WTC11 (cell line): ENCODE measurements at regions not wholly inside any gene's neighbourhood (a gene's known extent, or its start where the extent isn't known, plus 50 kb on each side); places are given as distances from the start of the nearest gene placed in this dataset.
A peak's percentile ranks its signal among the peaks of the same experiment; 100 is the strongest.

Experiments
- ATAC-seq: fragments of 200-7000 bp; cut with Tn5 transposase; 2 replicates; pipeline ENCODE4 v1.10.0; 2021; ENCODE audit warnings: mild to moderate bottlenecking, moderate library complexity
- CTCF ChIA-PET: fragments of 300-600 bp; sonication (Branson Sonifier 250); formaldehyde crosslinking; loops from one replicate; lab custom pipeline; 2021; ENCODE audit warnings: antibody characterized with exemption; lab: Charles Lee
- POLR2A ChIA-PET: fragments of 350-600 bp; sonication (Branson Sonifier 250); formaldehyde crosslinking; loops from one replicate; lab custom pipeline; 2021; ENCODE audit warnings: antibody characterized with exemption; lab: Charles Lee
- DNase-seq: peaks from one replicate; pipeline ENCODE4 v3.0.0; 2021; ENCODE audit warnings: low spot score
- H3K27ac Mint-ChIP-seq: 2 replicates; pipeline ENCODE4 v1.8.0; 2021; ENCODE audit warnings: mixed read lengths
- H3K27me3 Mint-ChIP-seq: 2 replicates; pipeline ENCODE4 v1.8.0; 2021; ENCODE audit warnings: low read depth, mild to moderate bottlenecking, moderate library complexity, mixed read lengths
- H3K36me3 Mint-ChIP-seq: 2 replicates; pipeline ENCODE4 v1.8.0; 2021; ENCODE audit warnings: mixed read lengths
- H3K4me1 Mint-ChIP-seq: 2 replicates; pipeline ENCODE4 v1.8.0; 2022; ENCODE audit warnings: mixed read lengths
- H3K4me3 Mint-ChIP-seq: 2 replicates; pipeline ENCODE4 v1.8.0; 2021; ENCODE audit warnings: mild to moderate bottlenecking, moderate library complexity, mixed read lengths
- H3K9me3 Mint-ChIP-seq: 2 replicates; pipeline ENCODE4 v1.8.0; 2021; ENCODE audit warnings: mixed read lengths
- CREM ChIP-seq: sonication (generic); formaldehyde crosslinking; IDR thresholded peaks from 2 replicates; pipeline ENCODE4 v1.8.1; 2022; ENCODE audit warnings: mild to moderate bottlenecking, missing genetic modification reagents, moderate library complexity
- EMX1 ChIP-seq: fragments of 250-450 bp; sonication (Bioruptor Pico); IDR thresholded peaks from 2 replicates; pipeline ENCODE4 v1.8.0; 2021; ENCODE audit warnings: mild to moderate bottlenecking
- ETV6 ChIP-seq: sonication (generic); formaldehyde crosslinking; IDR thresholded peaks from 2 replicates; pipeline ENCODE4 v1.8.1; 2022; ENCODE audit warnings: mild to moderate bottlenecking, missing genetic modification reagents
- GABPB1 ChIP-seq: sonication (generic); formaldehyde crosslinking; IDR thresholded peaks from 2 replicates; pipeline ENCODE4 v1.8.1; 2023; ENCODE audit warnings: mild to moderate bottlenecking, missing genetic modification reagents
- OVOL2 ChIP-seq: fragments of 250-450 bp; sonication (Bioruptor Pico); IDR thresholded peaks from 2 replicates; pipeline ENCODE4 v1.9.0; 2021; ENCODE audit warnings: mild to moderate bottlenecking, borderline replicate concordance
- RELA ChIP-seq: sonication (generic); formaldehyde crosslinking; IDR thresholded peaks from 2 replicates; pipeline ENCODE4 v1.8.1; 2022; ENCODE audit warnings: missing genetic modification reagents, mild to moderate bottlenecking, borderline replicate concordance
- TF ChIP-seq, protein P1 (sequence below): fragments of 250-450 bp; sonication (Bioruptor Pico); conservative IDR thresholded peaks from 2 replicates; pipeline ENCODE4 v1.9.0; 2021; ENCODE audit warnings: mild to moderate bottlenecking
- TF ChIP-seq, protein P2 (sequence below): sonication (generic); formaldehyde crosslinking; conservative IDR thresholded peaks from 2 replicates; pipeline ENCODE4 v1.8.1; 2022; ENCODE audit warnings: mild to moderate bottlenecking, missing genetic modification reagents
- TF ChIP-seq, protein P3 (sequence below): sonication (generic); formaldehyde crosslinking; IDR thresholded peaks from 2 replicates; pipeline ENCODE4 v1.8.0; 2022; ENCODE audit warnings: missing genetic modification reagents
- TF ChIP-seq, protein P4 (sequence below): sonication (generic); formaldehyde crosslinking; IDR thresholded peaks from 2 replicates; pipeline ENCODE4 v1.8.1; 2023; ENCODE audit warnings: mild to moderate bottlenecking, missing genetic modification reagents, moderate library complexity
- TF ChIP-seq, protein P5 (sequence below): sonication (generic); formaldehyde crosslinking; IDR thresholded peaks from 2 replicates; pipeline ENCODE4 v1.8.0; 2022; ENCODE audit warnings: mild to moderate bottlenecking, missing genetic modification reagents
- TF ChIP-seq, protein P6 (sequence below): sonication (generic); formaldehyde crosslinking; IDR thresholded peaks from 2 replicates; pipeline ENCODE4 v1.8.1; 2022; ENCODE audit warnings: low read depth, missing genetic modification reagents, borderline replicate concordance

DNA sequence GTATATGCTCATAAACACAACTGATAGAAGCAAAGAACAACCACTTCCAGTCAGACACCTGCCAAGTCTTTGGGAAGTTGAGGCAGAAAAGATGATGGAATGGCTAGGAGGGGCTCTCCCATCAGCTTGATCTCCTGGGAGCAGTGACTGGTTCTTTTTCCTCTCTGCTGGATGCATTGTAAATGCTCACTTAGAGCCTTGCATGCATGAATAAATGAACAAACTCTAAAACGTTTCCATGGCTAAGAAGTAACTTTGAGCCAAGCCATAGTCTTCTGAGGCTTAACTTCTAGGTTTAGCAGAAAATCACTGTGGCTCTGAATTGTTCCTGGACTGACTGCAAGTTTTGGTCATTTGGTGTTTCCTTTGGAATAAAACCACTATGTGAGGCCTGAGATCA is 166.4 kb upstream of the CITED2 start:
- POLR2A ChIA-PET: no interaction called here
- no peak overlapping the region for H3K4me3 Mint-ChIP-seq
- DNase-seq (no peak), ATAC-seq (no peak)
- no peaks in the 10 kb centered on the region for H3K36me3 Mint-ChIP-seq
- no peak for TF ChIP-seq OVOL2 (CRISPR knock-in tag)
- TF ChIP-seq ETV6 (CRISPR knock-in tag): no peak
- TF ChIP-seq, protein P1, sequence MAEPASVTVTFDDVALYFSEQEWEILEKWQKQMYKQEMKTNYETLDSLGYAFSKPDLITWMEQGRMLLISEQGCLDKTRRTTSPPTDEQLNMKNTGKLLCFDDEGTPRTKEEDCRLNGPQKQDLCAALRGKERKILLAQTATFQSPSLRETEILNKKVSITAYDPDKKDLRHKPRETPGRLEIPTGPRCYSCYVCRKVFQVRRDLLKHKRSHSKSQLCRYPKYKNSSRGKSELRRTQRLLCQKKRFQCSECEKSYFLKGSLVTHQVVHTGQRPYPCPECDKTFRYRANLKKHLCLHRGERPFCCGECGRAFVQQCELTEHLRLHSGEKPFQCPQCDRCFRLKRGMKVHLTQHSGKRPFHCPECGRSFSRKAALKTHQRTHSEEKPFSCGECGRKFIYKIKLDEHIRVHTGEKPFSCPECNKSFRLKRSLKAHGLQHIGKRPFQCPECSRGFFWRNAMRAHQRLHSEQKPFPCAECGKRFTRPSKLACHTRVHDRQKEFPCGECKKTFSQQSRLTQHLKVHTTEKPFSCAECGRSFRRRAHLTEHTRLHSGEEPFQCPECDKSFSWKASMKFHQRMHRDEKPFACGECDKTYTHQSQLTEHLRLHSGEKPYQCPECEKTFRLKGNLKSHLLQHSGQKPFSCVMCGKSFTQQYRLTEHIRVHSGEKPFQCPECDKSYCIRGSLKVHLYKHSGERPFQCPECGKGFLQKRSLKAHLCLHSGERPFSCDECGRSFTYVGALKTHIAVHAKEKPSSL: no peak
- TF ChIP-seq, protein P2, sequence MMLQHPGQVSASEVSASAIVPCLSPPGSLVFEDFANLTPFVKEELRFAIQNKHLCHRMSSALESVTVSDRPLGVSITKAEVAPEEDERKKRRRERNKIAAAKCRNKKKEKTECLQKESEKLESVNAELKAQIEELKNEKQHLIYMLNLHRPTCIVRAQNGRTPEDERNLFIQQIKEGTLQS (CRISPR knock-in tag): no peak
- TF ChIP-seq CREM (CRISPR knock-in tag): no peak
- peaks cover 55% of the 10 kb centered on the region for H3K4me1 Mint-ChIP-seq
- peak overlapping the region; percentile 11; the same call in 1 of the 2 replicates for H3K27ac Mint-ChIP-seq
- CTCF ChIA-PET: no interaction called here
- no peaks in the 10 kb centered on the region for H3K27me3 Mint-ChIP-seq
- no peaks in the 10 kb centered on the region for H3K9me3 Mint-ChIP-seq

DNA sequence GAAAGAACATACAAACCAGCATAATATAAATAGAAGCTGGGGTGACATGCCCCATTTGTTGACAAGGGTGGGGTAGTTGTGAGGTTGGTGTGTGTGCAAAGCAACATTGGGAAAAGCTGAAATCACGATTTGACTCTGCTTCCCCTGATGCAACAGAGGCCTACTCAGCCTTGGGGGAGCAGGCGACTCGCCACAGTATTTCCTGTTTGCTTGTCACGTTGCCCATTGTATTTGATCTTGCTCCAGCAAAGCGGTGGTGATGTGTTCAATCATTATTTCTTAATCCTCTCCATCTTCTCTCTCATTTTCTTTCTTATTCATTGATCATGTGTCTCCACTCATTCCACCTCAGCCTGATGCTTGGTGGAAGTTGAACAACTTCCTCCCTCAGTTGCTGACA is 165.8 kb upstream of the CITED2 start:
- H3K36me3 Mint-ChIP-seq: no peaks in the 10 kb centered on the region
- no peak overlapping the region for H3K4me3 Mint-ChIP-seq
- TF ChIP-seq GABPB1 (CRISPR knock-in tag): peak; percentile 70
- TF ChIP-seq, protein P3, sequence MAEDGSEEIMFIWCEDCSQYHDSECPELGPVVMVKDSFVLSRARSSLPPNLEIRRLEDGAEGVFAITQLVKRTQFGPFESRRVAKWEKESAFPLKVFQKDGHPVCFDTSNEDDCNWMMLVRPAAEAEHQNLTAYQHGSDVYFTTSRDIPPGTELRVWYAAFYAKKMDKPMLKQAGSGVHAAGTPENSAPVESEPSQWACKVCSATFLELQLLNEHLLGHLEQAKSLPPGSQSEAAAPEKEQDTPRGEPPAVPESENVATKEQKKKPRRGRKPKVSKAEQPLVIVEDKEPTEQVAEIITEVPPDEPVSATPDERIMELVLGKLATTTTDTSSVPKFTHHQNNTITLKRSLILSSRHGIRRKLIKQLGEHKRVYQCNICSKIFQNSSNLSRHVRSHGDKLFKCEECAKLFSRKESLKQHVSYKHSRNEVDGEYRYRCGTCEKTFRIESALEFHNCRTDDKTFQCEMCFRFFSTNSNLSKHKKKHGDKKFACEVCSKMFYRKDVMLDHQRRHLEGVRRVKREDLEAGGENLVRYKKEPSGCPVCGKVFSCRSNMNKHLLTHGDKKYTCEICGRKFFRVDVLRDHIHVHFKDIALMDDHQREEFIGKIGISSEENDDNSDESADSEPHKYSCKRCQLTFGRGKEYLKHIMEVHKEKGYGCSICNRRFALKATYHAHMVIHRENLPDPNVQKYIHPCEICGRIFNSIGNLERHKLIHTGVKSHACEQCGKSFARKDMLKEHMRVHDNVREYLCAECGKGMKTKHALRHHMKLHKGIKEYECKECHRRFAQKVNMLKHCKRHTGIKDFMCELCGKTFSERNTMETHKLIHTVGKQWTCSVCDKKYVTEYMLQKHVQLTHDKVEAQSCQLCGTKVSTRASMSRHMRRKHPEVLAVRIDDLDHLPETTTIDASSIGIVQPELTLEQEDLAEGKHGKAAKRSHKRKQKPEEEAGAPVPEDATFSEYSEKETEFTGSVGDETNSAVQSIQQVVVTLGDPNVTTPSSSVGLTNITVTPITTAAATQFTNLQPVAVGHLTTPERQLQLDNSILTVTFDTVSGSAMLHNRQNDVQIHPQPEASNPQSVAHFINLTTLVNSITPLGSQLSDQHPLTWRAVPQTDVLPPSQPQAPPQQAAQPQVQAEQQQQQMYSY (CRISPR knock-in tag): no peak
- TF ChIP-seq, protein P4, sequence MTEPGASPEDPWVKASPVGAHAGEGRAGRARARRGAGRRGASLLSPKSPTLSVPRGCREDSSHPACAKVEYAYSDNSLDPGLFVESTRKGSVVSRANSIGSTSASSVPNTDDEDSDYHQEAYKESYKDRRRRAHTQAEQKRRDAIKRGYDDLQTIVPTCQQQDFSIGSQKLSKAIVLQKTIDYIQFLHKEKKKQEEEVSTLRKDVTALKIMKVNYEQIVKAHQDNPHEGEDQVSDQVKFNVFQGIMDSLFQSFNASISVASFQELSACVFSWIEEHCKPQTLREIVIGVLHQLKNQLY (CRISPR knock-in tag): no peak
- peaks cover 49% of the 10 kb centered on the region for H3K4me1 Mint-ChIP-seq
- ATAC-seq (no peak), DNase-seq (no peak)
- ChIA-PET CTCF (no interaction called here), POLR2A (no interaction called here)
- H3K27me3 Mint-ChIP-seq: no peaks in the 10 kb centered on the region
- H3K27ac Mint-ChIP-seq: peak overlapping the region; percentile 11; the same call in 1 of the 2 replicates
- H3K9me3 Mint-ChIP-seq: no peaks in the 10 kb centered on the region

DNA sequence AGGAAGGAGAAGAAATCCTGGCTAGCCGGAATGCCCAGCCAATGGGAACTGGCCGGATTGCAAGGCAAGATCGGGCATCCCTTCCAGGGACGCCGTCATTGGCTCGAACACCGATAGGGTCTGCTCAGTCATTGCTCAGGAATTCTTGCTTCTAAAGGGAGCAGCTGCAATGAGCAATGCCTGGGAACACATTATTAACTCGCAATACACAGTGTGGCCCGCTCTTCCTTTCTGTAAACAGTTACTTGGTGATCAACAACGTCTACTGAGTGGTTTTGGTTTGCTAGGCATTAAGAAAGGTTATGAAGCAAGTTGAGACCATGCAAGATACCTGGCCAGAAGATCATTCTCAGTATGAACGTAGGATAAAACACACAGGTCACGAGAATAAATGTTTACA is 165.4 kb upstream of the CITED2 start:
- peaks cover 45% of the 10 kb centered on the region for H3K4me1 Mint-ChIP-seq
- no peak for TF ChIP-seq RELA (CRISPR knock-in tag)
- no peak for TF ChIP-seq EMX1 (CRISPR knock-in tag)
- TF ChIP-seq, protein P5, sequence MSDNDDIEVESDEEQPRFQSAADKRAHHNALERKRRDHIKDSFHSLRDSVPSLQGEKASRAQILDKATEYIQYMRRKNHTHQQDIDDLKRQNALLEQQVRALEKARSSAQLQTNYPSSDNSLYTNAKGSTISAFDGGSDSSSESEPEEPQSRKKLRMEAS (CRISPR knock-in tag): no peak
- TF ChIP-seq, protein P6, sequence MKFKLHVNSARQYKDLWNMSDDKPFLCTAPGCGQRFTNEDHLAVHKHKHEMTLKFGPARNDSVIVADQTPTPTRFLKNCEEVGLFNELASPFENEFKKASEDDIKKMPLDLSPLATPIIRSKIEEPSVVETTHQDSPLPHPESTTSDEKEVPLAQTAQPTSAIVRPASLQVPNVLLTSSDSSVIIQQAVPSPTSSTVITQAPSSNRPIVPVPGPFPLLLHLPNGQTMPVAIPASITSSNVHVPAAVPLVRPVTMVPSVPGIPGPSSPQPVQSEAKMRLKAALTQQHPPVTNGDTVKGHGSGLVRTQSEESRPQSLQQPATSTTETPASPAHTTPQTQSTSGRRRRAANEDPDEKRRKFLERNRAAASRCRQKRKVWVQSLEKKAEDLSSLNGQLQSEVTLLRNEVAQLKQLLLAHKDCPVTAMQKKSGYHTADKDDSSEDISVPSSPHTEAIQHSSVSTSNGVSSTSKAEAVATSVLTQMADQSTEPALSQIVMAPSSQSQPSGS: no peak
- DNase-seq (peak; percentile 16), ATAC-seq (peak; percentile 85)
- H3K36me3 Mint-ChIP-seq: no peaks in the 10 kb centered on the region
- H3K4me3 Mint-ChIP-seq: no peak overlapping the region
- no peak overlapping the region for H3K27ac Mint-ChIP-seq
- no peaks in the 10 kb centered on the region for H3K27me3 Mint-ChIP-seq
- no peaks in the 10 kb centered on the region for H3K9me3 Mint-ChIP-seq
- ChIA-PET POLR2A (no interaction called here), CTCF (no interaction called here)
